KMS-11 (cell line): ENCODE measurements at regions not wholly inside any gene's neighbourhood (a gene's known extent, or its start where the extent isn't known, plus 50 kb on each side); places are given as distances from the start of the nearest gene placed in this dataset.

Experiments
- H2AFZ ChIP-seq: fragments of 200-600 bp; sonication (generic); 2 replicates; pipeline ENCODE4 v1.6.1; 2016; ENCODE audit warnings: antibody characterized with exemption, mixed run types, low read depth
- H3K27ac ChIP-seq: fragments of 200-600 bp; sonication (generic); 2 replicates; pipeline ENCODE4 v1.6.1; 2016; ENCODE audit warnings: mild to moderate bottlenecking, mixed run types
- H3K27me3 ChIP-seq: fragments of 200-600 bp; sonication (generic); 2 replicates; pipeline ENCODE4 v1.6.1; 2017; ENCODE audit warnings: mild to moderate bottlenecking, low read depth, mixed run types, moderate library complexity; ENCODE audit not compliant: insufficient read depth
- H3K36me3 ChIP-seq: fragments of 200-600 bp; sonication (generic); 2 replicates; pipeline ENCODE4 v1.6.1; 2017; ENCODE audit warnings: mild to moderate bottlenecking, mixed run types; ENCODE audit not compliant: insufficient read depth
- H3K4me1 ChIP-seq: fragments of 200-600 bp; sonication (generic); 2 replicates; pipeline ENCODE4 v1.6.1; 2016; ENCODE audit warnings: mild to moderate bottlenecking, low read depth, mixed run types; ENCODE audit not compliant: poor library complexity, severe bottlenecking
- H3K4me2 ChIP-seq: fragments of 200-600 bp; sonication (generic); 2 replicates; pipeline ENCODE4 v1.7.0; 2016; ENCODE audit warnings: mild to moderate bottlenecking, mixed run types
- H3K4me3 ChIP-seq: fragments of 200-600 bp; sonication (generic); IDR thresholded peaks from 2 replicates; pipeline ENCODE4 v1.6.1; 2017; ENCODE audit warnings: low read depth, low read length, mixed read lengths; ENCODE audit not compliant: insufficient read depth
- H3K79me2 ChIP-seq: fragments of 200-600 bp; sonication (generic); 2 replicates; pipeline ENCODE4 v1.6.1; 2016; ENCODE audit warnings: low read depth, mixed run types; ENCODE audit not compliant: insufficient read depth
- H3K9ac ChIP-seq: fragments of 200-600 bp; sonication (generic); 2 replicates; pipeline ENCODE4 v1.6.1; 2016; ENCODE audit warnings: mild to moderate bottlenecking, mixed run types
- H4K20me1 ChIP-seq: fragments of 200-600 bp; sonication (generic); 2 replicates; pipeline ENCODE4 v1.6.1; 2016; ENCODE audit warnings: mild to moderate bottlenecking, mixed run types; ENCODE audit not compliant: insufficient read depth
- TF ChIP-seq, protein P1 (sequence below): fragments of 200-600 bp; sonication (generic); conservative IDR thresholded peaks from 2 replicates; pipeline ENCODE4 v1.6.1; 2017; ENCODE audit warnings: low read depth, mild to moderate bottlenecking, antibody characterized with exemption, low read length, moderate library complexity, mixed read lengths

DNA sequence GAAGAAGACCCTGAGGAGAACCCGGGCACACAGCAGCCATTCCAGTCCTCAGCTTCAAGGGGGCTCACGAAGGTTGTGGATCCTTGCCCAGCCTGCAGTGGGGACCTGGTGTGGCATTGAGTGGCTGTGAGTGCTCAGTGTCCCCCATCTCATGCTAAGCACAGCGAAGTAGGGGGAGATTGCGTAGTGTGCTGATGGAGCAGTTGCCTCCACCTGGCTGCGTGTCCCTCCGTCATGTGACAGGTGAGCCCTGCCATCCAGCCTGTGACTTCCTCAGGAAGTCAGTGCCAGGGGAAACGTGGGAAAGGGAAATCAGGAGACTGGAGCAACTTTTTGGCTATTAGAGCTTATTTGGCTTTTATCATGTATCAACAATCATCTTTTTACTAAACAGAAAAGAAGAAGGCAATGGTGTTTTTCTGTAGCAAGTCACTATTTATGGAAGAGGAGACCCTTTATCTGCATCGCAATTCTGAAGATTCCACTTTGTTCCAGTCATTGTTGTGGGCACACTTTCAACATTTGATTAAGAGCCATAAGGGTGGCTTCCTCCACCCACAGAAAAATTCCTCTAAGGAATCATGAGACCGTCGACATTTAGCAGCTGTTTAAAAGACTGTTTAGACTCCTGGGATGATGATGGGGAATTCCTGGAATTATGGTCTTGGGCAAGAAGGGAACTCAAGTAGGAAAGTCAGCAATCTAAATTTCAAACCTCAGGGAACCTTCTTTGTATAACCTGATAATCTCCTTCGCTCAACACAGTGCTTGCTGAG lies 126.8 kb upstream of the SPATA13 start:
- H3K27me3 ChIP-seq = no peaks in the 10 kb centered on the region
- H2AFZ ChIP-seq = no peak overlapping the region
- H4K20me1 ChIP-seq = no peaks in the 10 kb centered on the region
- no peak overlapping the region for H3K4me3 ChIP-seq
- no peak overlapping the region for H3K27ac ChIP-seq
- H3K79me2 ChIP-seq = no peaks in the 10 kb centered on the region
- H3K4me1 ChIP-seq = no peaks in the 10 kb centered on the region
- TF ChIP-seq, protein P1, sequence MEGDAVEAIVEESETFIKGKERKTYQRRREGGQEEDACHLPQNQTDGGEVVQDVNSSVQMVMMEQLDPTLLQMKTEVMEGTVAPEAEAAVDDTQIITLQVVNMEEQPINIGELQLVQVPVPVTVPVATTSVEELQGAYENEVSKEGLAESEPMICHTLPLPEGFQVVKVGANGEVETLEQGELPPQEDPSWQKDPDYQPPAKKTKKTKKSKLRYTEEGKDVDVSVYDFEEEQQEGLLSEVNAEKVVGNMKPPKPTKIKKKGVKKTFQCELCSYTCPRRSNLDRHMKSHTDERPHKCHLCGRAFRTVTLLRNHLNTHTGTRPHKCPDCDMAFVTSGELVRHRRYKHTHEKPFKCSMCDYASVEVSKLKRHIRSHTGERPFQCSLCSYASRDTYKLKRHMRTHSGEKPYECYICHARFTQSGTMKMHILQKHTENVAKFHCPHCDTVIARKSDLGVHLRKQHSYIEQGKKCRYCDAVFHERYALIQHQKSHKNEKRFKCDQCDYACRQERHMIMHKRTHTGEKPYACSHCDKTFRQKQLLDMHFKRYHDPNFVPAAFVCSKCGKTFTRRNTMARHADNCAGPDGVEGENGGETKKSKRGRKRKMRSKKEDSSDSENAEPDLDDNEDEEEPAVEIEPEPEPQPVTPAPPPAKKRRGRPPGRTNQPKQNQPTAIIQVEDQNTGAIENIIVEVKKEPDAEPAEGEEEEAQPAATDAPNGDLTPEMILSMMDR = no peak
- H3K4me2 ChIP-seq = no peak overlapping the region
- H3K36me3 ChIP-seq = no peaks in the 10 kb centered on the region
- no peak overlapping the region for H3K9ac ChIP-seq

DNA sequence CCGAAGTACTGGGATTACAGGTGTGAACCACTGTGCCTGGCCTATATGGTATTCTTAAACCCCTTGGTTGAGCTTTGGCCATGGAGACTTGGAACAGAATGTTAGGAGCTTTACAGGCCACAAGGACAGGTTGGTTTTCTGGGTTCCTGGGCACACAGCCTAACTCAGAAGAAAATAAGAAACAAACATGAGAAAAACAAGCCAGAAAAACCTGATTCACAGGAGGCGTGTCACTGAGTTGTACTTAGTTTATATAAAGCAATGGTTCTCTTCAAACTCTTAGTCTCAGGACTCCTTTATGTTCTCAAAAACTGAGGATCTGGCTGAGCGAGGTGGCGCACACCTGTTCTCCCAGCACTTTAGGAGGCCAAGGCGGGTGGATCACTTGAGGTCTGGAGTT lies 125.1 kb upstream of the SPATA13 start:
- no peaks in the 10 kb centered on the region for H3K36me3 ChIP-seq
- H3K27me3 ChIP-seq = no peaks in the 10 kb centered on the region
- no peak overlapping the region for H3K27ac ChIP-seq
- no peak overlapping the region for H3K4me2 ChIP-seq
- H3K4me1 ChIP-seq = no peaks in the 10 kb centered on the region
- no peaks in the 10 kb centered on the region for H3K79me2 ChIP-seq
- TF ChIP-seq, protein P1 = no peak
- H3K4me3 ChIP-seq = no peak overlapping the region
- H2AFZ ChIP-seq = no peak overlapping the region
- no peak overlapping the region for H3K9ac ChIP-seq
- no peaks in the 10 kb centered on the region for H4K20me1 ChIP-seq

DNA sequence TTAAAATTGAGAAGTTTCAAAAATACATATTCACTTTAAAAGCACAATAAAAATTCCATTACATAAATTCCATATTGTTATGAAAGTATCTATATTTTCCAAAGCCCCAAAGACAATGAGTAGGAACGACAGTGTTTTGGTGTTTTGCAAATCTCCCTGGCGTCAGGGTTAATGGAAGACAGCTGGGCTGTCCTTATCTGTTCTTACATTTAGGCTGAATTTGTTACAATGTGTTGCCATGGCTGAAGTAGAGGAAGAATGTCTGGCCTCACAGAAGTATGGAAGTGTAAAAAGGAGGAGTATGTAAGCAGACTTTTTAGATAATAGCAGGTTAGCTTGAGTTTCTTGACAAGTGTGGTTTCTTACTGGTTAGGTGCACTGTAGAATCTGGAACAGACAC lies 124.4 kb upstream of the SPATA13 start:
- Histone ChIP-seq H3K27ac (no peak overlapping the region), H3K36me3 (no peaks in the 10 kb centered on the region), H3K4me1 (no peaks in the 10 kb centered on the region), H3K4me2 (no peak overlapping the region), H4K20me1 (no peaks in the 10 kb centered on the region), H3K27me3 (no peaks in the 10 kb centered on the region), H3K79me2 (no peaks in the 10 kb centered on the region), H3K4me3 (no peak overlapping the region), H2AFZ (no peak overlapping the region), H3K9ac (no peak overlapping the region)
- TF ChIP-seq, protein P1 = no peak

DNA sequence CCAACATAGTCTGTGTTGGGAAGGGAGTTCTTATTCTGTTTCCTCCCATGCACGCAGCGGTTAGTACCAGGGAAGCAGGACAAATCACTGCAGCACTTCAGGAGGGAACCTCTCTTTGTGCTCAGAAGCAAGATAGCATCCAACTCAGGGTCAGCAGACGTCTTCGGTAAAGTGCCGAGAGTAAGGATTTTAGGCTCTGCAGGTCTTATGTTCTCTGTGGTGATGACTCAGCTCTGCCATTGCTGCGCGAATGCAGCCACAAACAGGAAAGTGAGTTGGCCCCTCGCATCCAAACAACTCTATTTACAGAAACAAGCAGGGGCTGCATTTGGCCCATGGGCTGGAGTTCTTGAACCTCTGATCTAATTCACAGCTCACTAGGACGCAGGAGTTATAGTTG lies 122.1 kb upstream of the SPATA13 start:
- H3K4me1 ChIP-seq = no peaks in the 10 kb centered on the region
- H3K27me3 ChIP-seq = no peaks in the 10 kb centered on the region
- H2AFZ ChIP-seq = no peak overlapping the region
- H3K4me2 ChIP-seq = no peak overlapping the region
- H3K27ac ChIP-seq = no peak overlapping the region
- no peaks in the 10 kb centered on the region for H3K79me2 ChIP-seq
- TF ChIP-seq, protein P1 = no peak
- H3K4me3 ChIP-seq = no peak overlapping the region
- H3K36me3 ChIP-seq = no peaks in the 10 kb centered on the region
- no peaks in the 10 kb centered on the region for H4K20me1 ChIP-seq
- no peak overlapping the region for H3K9ac ChIP-seq
